Testis (tissue), 2 donors: ENCODE measurements at regions not wholly inside any gene's neighbourhood (a gene's known extent, or its start where the extent isn't known, plus 50 kb on each side); places are given as distances from the start of the nearest gene placed in this dataset.

ENCODE experiments used
- DNase-seq: peaks from one replicate; pipeline ENCODE4 v3.0.0-alpha.2; 2019
- H3K27ac ChIP-seq, 2 donors: fragments of 200-600 bp; sonication (generic); one replicate each; pipeline ENCODE4 v1.5.1; 2019
- H3K27me3 ChIP-seq: fragments of 200-600 bp; sonication (generic); one replicate; pipeline ENCODE4 v1.5.1; 2019
- H3K36me3 ChIP-seq: fragments of 200-600 bp; sonication (generic); one replicate; pipeline ENCODE4 v1.5.1; 2017; ENCODE audit warnings: low read depth; ENCODE audit errors: missing control alignments
- H3K4me1 ChIP-seq: fragments of 200-600 bp; sonication (generic); one replicate; pipeline ENCODE4 v1.5.1; 2019
- H3K4me3 ChIP-seq, 2 donors: fragments of 200-600 bp; sonication (generic); one replicate each; pipeline ENCODE4 v1.5.1; 2017 to 2019
- H3K9me3 ChIP-seq: fragments of 200-600 bp; sonication (generic); one replicate; pipeline ENCODE4 v1.5.1; 2017
- POLR2A ChIP-seq: fragments of 450-650 bp; IDR thresholded peaks from one replicate; pipeline ENCODE4 v1.6.1; 2017; ENCODE audit warnings: antibody characterized with exemption, mild to moderate bottlenecking, moderate library complexity
- WGBS, 2 donors: methylation state at CpG; one replicate each; pipeline ENCODE4 v1.1.5; 2018; 5-methylcytosine and 5-hydroxymethylcytosine counted together
- intact Hi-C: fragments of 100-400 bp; cut with DNase I; formaldehyde crosslinking; loops from one replicate; pipeline ENCODE4 v1.15.1; 2023; ENCODE audit warnings: low total_unique reads
- TF ChIP-seq, protein P1 (sequence below), 3 experiments: fragments of 450-650 bp in 2 of 3; fragments of 200-600 bp in 1 of 3; sonication (generic) in 1 of 3; IDR thresholded peaks; one replicate each; pipeline ENCODE4 v1.5.1; 2016 to 2019; ENCODE audit warnings: antibody characterized with exemption in 3 of 3, mild to moderate bottlenecking in 2 of 3, moderate library complexity in 1 of 3

DNA sequence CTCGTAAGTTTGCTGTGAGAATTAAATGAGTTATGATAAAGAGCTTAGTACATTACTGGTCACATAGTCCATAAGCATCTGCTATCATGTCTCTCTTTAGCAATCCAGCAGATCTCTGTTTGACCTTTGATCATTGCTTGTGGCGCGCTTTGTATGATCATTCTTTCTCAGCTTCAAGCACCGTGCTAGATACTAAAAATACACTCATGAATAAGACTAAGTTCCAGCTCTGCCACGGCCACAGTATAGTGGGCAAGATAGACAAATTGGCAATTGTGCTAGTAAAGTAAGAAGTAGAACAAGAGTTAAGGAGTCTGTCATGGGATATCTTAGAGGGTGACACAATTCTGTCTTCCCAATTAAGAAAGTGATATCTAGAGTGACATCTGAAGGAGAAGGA lies 75.2 kb upstream of the ADGRF1 start:
- no peak for DNase-seq
- intact Hi-C loops: no loop called here
- 86 to 93% methylated on average over 5 of the region's 5 CpGs for WGBS, 2 donors
- no peaks in the 10 kb centered on the region for H3K4me1 ChIP-seq
- TF ChIP-seq POLR2A: no peak
- TF ChIP-seq, protein P1, sequence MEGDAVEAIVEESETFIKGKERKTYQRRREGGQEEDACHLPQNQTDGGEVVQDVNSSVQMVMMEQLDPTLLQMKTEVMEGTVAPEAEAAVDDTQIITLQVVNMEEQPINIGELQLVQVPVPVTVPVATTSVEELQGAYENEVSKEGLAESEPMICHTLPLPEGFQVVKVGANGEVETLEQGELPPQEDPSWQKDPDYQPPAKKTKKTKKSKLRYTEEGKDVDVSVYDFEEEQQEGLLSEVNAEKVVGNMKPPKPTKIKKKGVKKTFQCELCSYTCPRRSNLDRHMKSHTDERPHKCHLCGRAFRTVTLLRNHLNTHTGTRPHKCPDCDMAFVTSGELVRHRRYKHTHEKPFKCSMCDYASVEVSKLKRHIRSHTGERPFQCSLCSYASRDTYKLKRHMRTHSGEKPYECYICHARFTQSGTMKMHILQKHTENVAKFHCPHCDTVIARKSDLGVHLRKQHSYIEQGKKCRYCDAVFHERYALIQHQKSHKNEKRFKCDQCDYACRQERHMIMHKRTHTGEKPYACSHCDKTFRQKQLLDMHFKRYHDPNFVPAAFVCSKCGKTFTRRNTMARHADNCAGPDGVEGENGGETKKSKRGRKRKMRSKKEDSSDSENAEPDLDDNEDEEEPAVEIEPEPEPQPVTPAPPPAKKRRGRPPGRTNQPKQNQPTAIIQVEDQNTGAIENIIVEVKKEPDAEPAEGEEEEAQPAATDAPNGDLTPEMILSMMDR (IDR thresholded peaks at IDR 0.05): no peak
- no peak overlapping the region for H3K4me3 ChIP-seq
- H3K9me3 ChIP-seq: no peaks in the 10 kb centered on the region
- H3K27me3 ChIP-seq: no peaks in the 10 kb centered on the region
- no peaks in the 10 kb centered on the region for H3K36me3 ChIP-seq
- no peak overlapping the region for H3K27ac ChIP-seq

- Histone ChIP-seq H3K27ac (no peak overlapping the region), H3K4me1 (no peaks in the 10 kb centered on the region), H3K9me3 (no peaks in the 10 kb centered on the region), H3K4me3 (no peak overlapping the region), H3K27me3 (no peaks in the 10 kb centered on the region), H3K36me3 (no peaks in the 10 kb centered on the region)
- no peak for TF ChIP-seq POLR2A
- TF ChIP-seq, protein P1 (IDR thresholded peaks at IDR 0.05): no peak
- intact Hi-C loops: no loop called here
- WGBS, 2 donors: 93% methylated on average over 6 of the region's 6 CpGs
- DNase-seq: no peak
Observed at GRCh38 chr6:47116606-47117005, 74.5 kb upstream of the ADGRF1 start.

- no peak for DNase-seq
- Histone ChIP-seq H3K4me1 (no peaks in the 10 kb centered on the region), H3K9me3 (no peaks in the 10 kb centered on the region), H3K4me3 (no peak overlapping the region), H3K27me3 (no peaks in the 10 kb centered on the region), H3K27ac (no peak overlapping the region), H3K36me3 (no peaks in the 10 kb centered on the region)
- intact Hi-C loops: no loop called here
- WGBS, 2 donors: 91 to 97% methylated on average over 2 of the region's 2 CpGs
- TF ChIP-seq, protein P1 (IDR thresholded peaks at IDR 0.05): no peak
- no peak for TF ChIP-seq POLR2A
Observed at GRCh38 chr6:47116086-47116485, 74.0 kb upstream of the ADGRF1 start.

- H3K4me1 ChIP-seq: no peaks in the 10 kb centered on the region
- H3K4me3 ChIP-seq: no peak overlapping the region
- TF ChIP-seq, protein P1 (IDR thresholded peaks at IDR 0.05): no peak
- TF ChIP-seq POLR2A: no peak
- no peaks in the 10 kb centered on the region for H3K9me3 ChIP-seq
- DNase-seq: no peak
- H3K27ac ChIP-seq: no peak overlapping the region
- intact Hi-C loops: no loop called here
- H3K36me3 ChIP-seq: no peaks in the 10 kb centered on the region
- H3K27me3 ChIP-seq: no peaks in the 10 kb centered on the region
- 88 to 94% methylated on average over 4 of the region's 4 CpGs for WGBS, 2 donors
Observed at GRCh38 chr6:47114460-47114859, 72.3 kb upstream of the ADGRF1 start.

- no peaks in the 10 kb centered on the region for H3K36me3 ChIP-seq
- H3K9me3 ChIP-seq: no peaks in the 10 kb centered on the region
- no peaks in the 10 kb centered on the region for H3K4me1 ChIP-seq
- no peak overlapping the region for H3K4me3 ChIP-seq
- no peak for DNase-seq
- no peak overlapping the region for H3K27ac ChIP-seq
- WGBS, 2 donors: 70 to 91% methylated on average over 1 of the region's 1 CpG
- intact Hi-C loops: no loop called here
- H3K27me3 ChIP-seq: no peaks in the 10 kb centered on the region
- no peak for TF ChIP-seq POLR2A
- TF ChIP-seq, protein P1 (IDR thresholded peaks at IDR 0.05): no peak
Observed at GRCh38 chr6:47112317-47112716, 70.2 kb upstream of the ADGRF1 start.
